Ishikawa (cell line): ENCODE measurements at regions not wholly inside any gene's neighbourhood (a gene's known extent, or its start where the extent isn't known, plus 50 kb on each side); places are given as distances from the start of the nearest gene placed in this dataset.

Experiments used
- CREB1 ChIP-seq: IDR thresholded peaks from 2 replicates; pipeline ENCODE4 v1.6.1; 2012; ENCODE audit warnings: low read depth
- EGR1 ChIP-seq: IDR thresholded peaks from 2 replicates; pipeline ENCODE4 v1.6.1; 2012
- EP300 ChIP-seq: IDR thresholded peaks from 2 replicates; pipeline ENCODE4 v1.6.1; 2012; ENCODE audit warnings: borderline replicate concordance
- NFIC ChIP-seq: IDR thresholded peaks from 2 replicates; pipeline ENCODE4 v1.6.1; 2012
- RAD21 ChIP-seq: IDR thresholded peaks from 2 replicates; pipeline ENCODE4 v1.6.1; 2012; ENCODE audit warnings: low read depth
- TCF12 ChIP-seq: IDR thresholded peaks from 2 replicates; pipeline ENCODE4 v1.6.1; 2012; ENCODE audit warnings: low read depth
- TF ChIP-seq, protein P1 (sequence below): IDR thresholded peaks from 2 replicates; pipeline ENCODE4 v1.6.1; 2012

DNA sequence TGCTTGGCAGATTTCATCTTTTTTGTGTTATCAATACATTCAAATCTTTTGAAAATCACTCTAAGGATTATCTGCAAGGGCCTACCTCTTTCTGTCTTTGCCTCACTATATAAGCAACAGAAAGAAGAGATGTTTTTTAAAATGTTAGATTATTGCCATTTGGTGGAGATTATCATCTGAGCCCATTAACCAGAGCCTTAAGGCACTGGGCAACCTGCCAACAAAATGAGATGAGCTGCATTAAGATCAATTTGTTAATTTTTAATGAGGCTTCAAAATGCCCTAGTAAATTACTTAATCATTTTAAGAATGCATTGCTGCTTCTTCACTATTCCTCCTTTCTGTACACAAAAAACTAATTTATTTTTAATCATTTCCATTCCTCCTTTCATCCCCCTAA is 314.1 kb downstream of the SNX13 start:
- TF ChIP-seq CREB1 (no peak), NFIC (no peak), EGR1 (no peak), EP300 (no peak), RAD21 (no peak), TCF12 (no peak)
- TF ChIP-seq, protein P1, sequence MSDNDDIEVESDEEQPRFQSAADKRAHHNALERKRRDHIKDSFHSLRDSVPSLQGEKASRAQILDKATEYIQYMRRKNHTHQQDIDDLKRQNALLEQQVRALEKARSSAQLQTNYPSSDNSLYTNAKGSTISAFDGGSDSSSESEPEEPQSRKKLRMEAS: no peak
